ENCODE measurements at regions not wholly inside any gene's neighbourhood (a gene's known extent, or its start where the extent isn't known, plus 50 kb on each side); places are given as distances from the start of the nearest gene placed in this dataset.

- Histone ChIP-seq H4K8ac (replicated peaks; ENCODE audit: insufficient read length, low read depth, low read length) (no peak overlapping the region), H2AK5ac (ENCODE audit: insufficient read length, low read length) (no peak overlapping the region), H3K56ac (ENCODE audit: insufficient read length, low read depth, low read length) (no peak overlapping the region), H3K18ac (ENCODE audit: insufficient read length, low read depth, low read length) (no peak overlapping the region), H3K27me3 (ENCODE audit: insufficient read depth, low read length) (no peaks in the 10 kb centered on the region), H3K23ac (ENCODE audit: insufficient read length, low read depth, low read length) (no peak overlapping the region), H2BK12ac (ENCODE audit: insufficient read length, low read depth, low read length) (no peak overlapping the region), H3K27ac (ENCODE audit: insufficient read length, low read depth, low read length) (no peak overlapping the region), H4K20me1 (ENCODE audit: control insufficient read depth, insufficient read depth, insufficient read length) (no peaks in the 10 kb centered on the region), H3K4me1 (ENCODE audit: insufficient read depth, low read length) (no peaks in the 10 kb centered on the region), H4K91ac (ENCODE audit: insufficient read length, low read depth, low read length) (no peak overlapping the region), H2BK15ac (ENCODE audit: low read depth, low read length) (no peak overlapping the region), H3T11ph (ENCODE audit: low read length) (no peak overlapping the region), H2AFZ (ENCODE audit: low read length) (no peak overlapping the region), H3K4ac (ENCODE audit: low read depth, low read length) (no peak overlapping the region), H3K79me1 (ENCODE audit: insufficient read depth, low read depth, low read length, poor library complexity, severe bottlenecking) (no peaks in the 10 kb centered on the region), H3K9ac (ENCODE audit: extremely low read depth, insufficient read length, low read length) (no peak overlapping the region), H2BK120ac (ENCODE audit: low read depth, low read length, poor library complexity, severe bottlenecking) (no peak overlapping the region), H3K23me2 (ENCODE audit: insufficient read length, low read depth, low read length, poor library complexity, severe bottlenecking) (no peaks in the 10 kb centered on the region), H2BK20ac (ENCODE audit: low read depth, low read length, poor library complexity, severe bottlenecking) (no peak overlapping the region), H2BK5ac (ENCODE audit: insufficient read length, low read length) (no peak overlapping the region), H3K14ac (ENCODE audit: insufficient read depth, low read length) (no peak overlapping the region), H3K9me3 (ENCODE audit: control insufficient read depth, low read depth, low read length) (no peaks in the 10 kb centered on the region), H4K5ac (ENCODE audit: insufficient read length, low read depth, low read length) (no peak overlapping the region), H3K79me2 (ENCODE audit: insufficient read depth, low read length) (no peaks in the 10 kb centered on the region), H3K4me2 (ENCODE audit: insufficient read depth, insufficient read length, low read length) (no peak overlapping the region)
- 0 out of 7 replicates have a peak overlapping the region, but pooled peaks of 1 of the 3 experiments have one; percentile 10 for H3K27ac Mint-ChIP-seq
- no peak for TF ChIP-seq CTCF (conservative IDR thresholded peaks at IDR 0.05)
- peaks cover 6 to 11% of the 10 kb centered on the region in 2 experiments for H3K4me1 Mint-ChIP-seq
- no peak overlapping the region for H3K4me3 Mint-ChIP-seq
- no peaks in the 10 kb centered on the region for H3K27me3 Mint-ChIP-seq (ENCODE audit: low read depth)
- H3K9me3 Mint-ChIP-seq: peaks cover 0 to under 1% of the 10 kb centered on the region in 2 experiments; a peak in 2 of 5 replicates
- DNase-seq: no peak
- no CpG with 5 or more reads among the region's 13 CpGs for WGBS (ENCODE audit: extremely low coverage, insufficient read length, low lambda C conversion rate)
- H3K36me3 Mint-ChIP-seq (ENCODE audit: insufficient read depth in 1 of 3, low read depth in 3 of 3): peaks cover 0 to 10% (median 0%) of the 10 kb centered on the region in 3 experiments; a peak in 3 of 7 replicates
Measured at GRCh38 chr5:124300815-124301621, 445.4 kb downstream of the ZNF608 start.
